Endothelial cell of umbilical vein (primary cell): ENCODE measurements at regions not wholly inside any gene's neighbourhood (a gene's known extent, or its start where the extent isn't known, plus 50 kb on each side); places are given as distances from the start of the nearest gene placed in this dataset.

Source experiments
- BruUV-seq: library from RNA; stranded (reverse); fragments of 400-500 nt; replicated peaks from 2 replicates; lab custom pipeline; 2021; lab: Mats Ljungman, UMichigan
- CTCF ChIA-PET: fragments of 300-600, 350-600 bp; sonication (Branson Sonifier 250); formaldehyde crosslinking; loops from one replicate; lab custom pipeline; 2021; ENCODE audit warnings: antibody characterized with exemption, inconsistent platforms; lab: Charles Lee
- POLR2A ChIA-PET: fragments of 300-600, 350-600 bp; sonication (Branson Sonifier 250); formaldehyde crosslinking; loops from one replicate; lab custom pipeline; 2021; ENCODE audit warnings: antibody characterized with exemption, inconsistent platforms; lab: Charles Lee
- DNase-seq: peaks from one replicate; pipeline ENCODE4 v3.0.0-alpha.2; 2011; ENCODE audit warnings: low read depth, low spot score
- FAIRE-seq: peaks from 2 replicates; lab custom pipeline; 2011; peaks lifted over from hg19 to GRCh38; lab: Jason Lieb, UNC
- H2AFZ ChIP-seq: 2 replicates; pipeline ENCODE4 v1.6.0; 2012; ENCODE audit warnings: low read depth, low read length, control low read depth, inconsistent platforms
- H3K27ac ChIP-seq: 2 replicates; pipeline ENCODE4 v1.5.1; 2011; ENCODE audit warnings: low read depth, mild to moderate bottlenecking, control low read depth, low read length, moderate library complexity; ENCODE audit not compliant: insufficient read depth
- H3K27me3 ChIP-seq, 2 experiments: 2 replicates each; pipeline versions ENCODE4 v1.6.0 to v1.6.1; 2011; ENCODE audit warnings: low read length in 2 of 2, mixed read lengths in 1 of 2; ENCODE audit not compliant: control insufficient read depth in 2 of 2, insufficient read depth in 2 of 2
- H3K36me3 ChIP-seq, 2 experiments: 2 replicates in 1 of 2; 3 replicates in 1 of 2; pipeline ENCODE4 v1.5.1; 2011; ENCODE audit warnings: low read length in 2 of 2, mild to moderate bottlenecking in 1 of 2, moderate library complexity in 1 of 2; ENCODE audit not compliant: control insufficient read depth in 2 of 2, insufficient read depth in 2 of 2; ENCODE audit errors: extremely low read depth in 1 of 2
- H3K4me1 ChIP-seq: 3 replicates; pipeline ENCODE4 v1.5.1; 2011; ENCODE audit warnings: mild to moderate bottlenecking, low read length; ENCODE audit not compliant: control insufficient read depth, insufficient read depth; ENCODE audit errors: extremely low read depth
- H3K4me2 ChIP-seq: 2 replicates; pipeline ENCODE4 v1.6.1; 2011; ENCODE audit warnings: low read length, control low read depth, mixed read lengths; ENCODE audit not compliant: insufficient read depth
- H3K4me3 ChIP-seq, 3 experiments: fragments of 200-600 bp in 1 of 3; sonication (generic), shearing (Covaris generic) in 1 of 3; replicated peaks in 1 of 3; 2 replicates each; pipeline ENCODE4 v1.5.1; 2011 to 2016; ENCODE audit warnings: control low read depth in 3 of 3, low read length in 3 of 3, mild to moderate bottlenecking in 2 of 3, inconsistent platforms in 1 of 3, low read depth in 1 of 3, moderate library complexity in 1 of 3; ENCODE audit not compliant: insufficient read depth in 1 of 3
- H3K79me2 ChIP-seq: 2 replicates; pipeline ENCODE4 v1.6.0; 2012; ENCODE audit warnings: low read length, inconsistent platforms; ENCODE audit not compliant: control insufficient read depth, insufficient read depth
- H3K9ac ChIP-seq: replicated peaks from 2 replicates; pipeline ENCODE3; 2011; ENCODE audit warnings: low read length, control low read depth; ENCODE audit not compliant: insufficient read depth; ENCODE audit errors: extremely low read depth
- H3K9me1 ChIP-seq: replicated peaks from 3 replicates; pipeline ENCODE4 v1.6.0; 2011; ENCODE audit warnings: mild to moderate bottlenecking, low read length; ENCODE audit not compliant: control insufficient read depth, insufficient read depth; ENCODE audit errors: extremely low read depth
- H3K9me3 ChIP-seq: replicated peaks from 2 replicates; pipeline ENCODE4 v1.5.1; 2012; ENCODE audit warnings: low read length, inconsistent platforms; ENCODE audit not compliant: control insufficient read depth, insufficient read depth
- H4K20me1 ChIP-seq: replicated peaks from 2 replicates; pipeline ENCODE3; 2011; ENCODE audit warnings: mild to moderate bottlenecking, low read length; ENCODE audit not compliant: control insufficient read depth, insufficient read depth; ENCODE audit errors: extremely low read depth
- CTCF ChIP-seq, 2 donors: IDR thresholded peaks; 1 replicate in 1 of 2; 2 replicates in 1 of 2; pipeline ENCODE4 v1.5.1; 2011; ENCODE audit warnings: low read length in 2 of 2, mild to moderate bottlenecking in 2 of 2, moderate library complexity in 2 of 2, control low read depth in 1 of 2, inconsistent platforms in 1 of 2, low read depth in 1 of 2; ENCODE audit not compliant: insufficient read depth in 1 of 2; ENCODE audit errors: extremely low read depth in 1 of 2
- EZH2 ChIP-seq: IDR thresholded peaks from 2 replicates; pipeline ENCODE4 v1.6.1; 2012; ENCODE audit warnings: borderline replicate concordance, low read depth, mild to moderate bottlenecking, moderate library complexity, low read length, inconsistent platforms; ENCODE audit not compliant: severe bottlenecking
- FOS ChIP-seq: IDR thresholded peaks from 2 replicates; pipeline ENCODE4 v1.6.1; 2011; ENCODE audit warnings: mild to moderate bottlenecking, low read length, moderate library complexity, borderline replicate concordance; ENCODE audit not compliant: insufficient read depth
- GATA2 ChIP-seq: IDR thresholded peaks from 2 replicates; pipeline ENCODE4 v1.7.0; 2011; ENCODE audit warnings: low read depth, mild to moderate bottlenecking, moderate library complexity, mixed read lengths, low read length; ENCODE audit not compliant: insufficient read length, insufficient read depth
- JUN ChIP-seq: IDR thresholded peaks from 2 replicates; pipeline ENCODE4 v1.6.1; 2011; ENCODE audit warnings: borderline replicate concordance, low read depth; ENCODE audit not compliant: insufficient read length, insufficient read depth
- MAX ChIP-seq: IDR thresholded peaks from 2 replicates; pipeline ENCODE4 v1.6.1; 2011; ENCODE audit not compliant: insufficient read depth, insufficient read length
- MYC ChIP-seq: IDR thresholded peaks from one replicate; pipeline ENCODE4 v1.6.1; 2011; ENCODE audit warnings: mild to moderate bottlenecking, low read depth, low read length
- POLR2A ChIP-seq: IDR thresholded peaks from 2 replicates; pipeline ENCODE4 v1.6.1; 2012; ENCODE audit warnings: low read depth, mild to moderate bottlenecking, control low read depth, low read length
- POLR2AphosphoS5 ChIP-seq: IDR thresholded peaks from 2 replicates; pipeline ENCODE4 v1.6.1; 2012; ENCODE audit warnings: low read depth, mild to moderate bottlenecking, control low read depth, low read length, moderate library complexity; ENCODE audit not compliant: insufficient read depth
- dilution Hi-C: fragments of 300-500 bp; cut with MboI; formaldehyde crosslinking; loops from one replicate; pipeline ENCODE4 v1.15.0; 2019; ENCODE audit warnings: low sequenced_read_pairs; ENCODE audit not compliant: extremely low pct_ligation_motif_present
- intact Hi-C: fragments of 100-400 bp; cut with micrococcal nuclease; formaldehyde crosslinking; loops from one replicate; pipeline ENCODE4 v1.10.0; 2022

GRCh38 chrX:143945171-143945570 lies 61.3 kb downstream of the UBE2NL start:
- Histone ChIP-seq H3K9me3 (no peaks in the 10 kb centered on the region), H3K4me1 (no peaks in the 10 kb centered on the region), H3K79me2 (no peaks in the 10 kb centered on the region), H3K27me3 (no peaks in the 10 kb centered on the region), H3K36me3 (no peaks in the 10 kb centered on the region), H3K27ac (no peak overlapping the region), H4K20me1 (no peaks in the 10 kb centered on the region), H3K4me3 (no peak overlapping the region), H2AFZ (no peak overlapping the region), H3K9me1 (no peaks in the 10 kb centered on the region), H3K4me2 (no peak overlapping the region), H3K9ac (no peak overlapping the region)
- POLR2A ChIA-PET: no interaction called here
- intact Hi-C loops (no loop called here), dilution Hi-C loops (no loop called here)
- CTCF ChIA-PET: no interaction called here
- no peak for DNase-seq
- TF ChIP-seq POLR2A: no peak
- no peak for TF ChIP-seq MAX
- no peak for TF ChIP-seq CTCF (IDR thresholded peaks at IDR 0.05; ENCODE audit: extremely low read depth in 1 of 2, insufficient read depth in 1 of 2, low read depth in 1 of 2, low read length in 2 of 2)
- no peak for TF ChIP-seq POLR2AphosphoS5
- no peak for TF ChIP-seq GATA2
- no peak for TF ChIP-seq FOS
- TF ChIP-seq MYC: no peak
- no peak for TF ChIP-seq JUN
- TF ChIP-seq EZH2: no peak
- BruUV-seq: no TSS peak
- FAIRE-seq: no peak
